Medulla oblongata (tissue), 1 donor: ENCODE measurements at regions not wholly inside any gene's neighbourhood (a gene's known extent, or its start where the extent isn't known, plus 50 kb on each side); places are given as distances from the start of the nearest gene placed in this dataset.
A peak's percentile ranks its signal among the peaks of the same experiment; 100 is the strongest.
"Not testable (repeated sequence)": the region's sequence is repeated elsewhere in the genome, so short reads cannot be mapped to it uniquely, and the experiment has no call there.

Experiments used
- DNase-seq: peaks from one replicate; pipeline ENCODE4 v3.0.0-alpha.2; 2015; ENCODE audit errors: extremely low spot score

- no peak for DNase-seq
Measured at GRCh38 chr21:21851657-21852056, 853.4 kb downstream of the NCAM2 start.

GRCh38 chr21:21858502-21859334 lies 860.5 kb downstream of the NCAM2 start:
- no peak for DNase-seq

GRCh38 chr21:21860888-21861287 lies 862.7 kb downstream of the NCAM2 start:
- no peak for DNase-seq

GRCh38 chr21:21864321-21864840 lies 866.2 kb downstream of the NCAM2 start:
- no peak for DNase-seq

- DNase-seq = no peak
Measured at GRCh38 chr21:21897275-21897883, 899.2 kb downstream of the NCAM2 start.

DNA sequence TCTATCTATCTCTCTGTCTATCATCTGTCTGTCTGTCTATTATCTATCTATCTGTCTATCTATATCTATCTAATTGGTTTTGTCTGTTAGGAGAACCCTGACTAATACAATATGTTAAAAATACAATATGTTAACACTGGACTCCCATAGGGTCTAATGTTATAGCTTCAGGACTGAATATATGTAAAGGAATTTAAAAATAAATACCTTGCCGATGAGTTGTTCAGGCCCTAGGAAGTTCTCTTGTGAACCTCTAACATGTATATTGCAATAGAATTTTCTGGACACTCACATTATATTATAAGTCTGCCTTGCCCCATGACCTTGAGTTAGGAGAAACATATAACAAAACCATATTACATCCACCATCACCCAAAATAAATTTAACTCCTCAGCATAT lies 900.6 kb downstream of the NCAM2 start:
- DNase-seq = no peak

GRCh38 chr21:21902416-21902815 lies 904.2 kb downstream of the NCAM2 start:
- not testable (repeated sequence) for DNase-seq

DNA sequence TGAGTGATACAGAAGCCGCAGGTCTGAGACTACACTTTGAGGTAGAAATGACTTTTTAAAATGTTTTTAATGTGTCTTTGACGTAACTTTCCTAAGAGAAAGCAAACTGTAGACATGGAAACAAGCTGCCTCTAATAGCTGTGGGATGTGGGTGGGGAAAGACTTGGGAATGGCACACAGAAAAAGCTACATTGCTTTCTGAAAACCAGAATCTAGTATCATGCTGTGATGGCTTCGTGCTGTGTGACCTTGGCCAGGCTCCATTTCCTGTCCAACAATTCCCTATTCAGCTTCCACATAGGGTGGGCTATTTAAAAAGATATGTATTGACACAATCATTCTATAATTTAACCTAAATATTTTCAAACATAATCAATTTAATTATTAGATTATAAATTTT lies 909.1 kb downstream of the NCAM2 start:
- DNase-seq = peak; percentile 6

DNA sequence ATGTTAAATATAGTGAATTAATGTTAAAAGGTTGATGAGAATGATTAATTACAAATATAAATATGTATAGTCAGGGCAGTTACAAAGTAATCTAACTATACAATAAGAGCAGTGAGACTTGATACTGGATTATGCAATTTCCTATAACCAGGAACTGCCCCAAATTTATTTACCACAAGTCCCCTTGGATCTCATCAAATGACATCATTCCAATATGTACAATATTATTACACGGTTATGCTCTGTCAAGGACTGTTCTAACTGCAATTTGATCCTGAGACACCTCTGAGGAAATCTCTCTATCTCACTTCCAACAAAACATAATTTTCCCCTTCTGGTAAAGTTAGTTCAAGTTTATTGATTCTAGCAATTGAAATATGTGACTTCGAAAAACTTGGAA lies 917.6 kb downstream of the NCAM2 start:
- no peak for DNase-seq

DNA sequence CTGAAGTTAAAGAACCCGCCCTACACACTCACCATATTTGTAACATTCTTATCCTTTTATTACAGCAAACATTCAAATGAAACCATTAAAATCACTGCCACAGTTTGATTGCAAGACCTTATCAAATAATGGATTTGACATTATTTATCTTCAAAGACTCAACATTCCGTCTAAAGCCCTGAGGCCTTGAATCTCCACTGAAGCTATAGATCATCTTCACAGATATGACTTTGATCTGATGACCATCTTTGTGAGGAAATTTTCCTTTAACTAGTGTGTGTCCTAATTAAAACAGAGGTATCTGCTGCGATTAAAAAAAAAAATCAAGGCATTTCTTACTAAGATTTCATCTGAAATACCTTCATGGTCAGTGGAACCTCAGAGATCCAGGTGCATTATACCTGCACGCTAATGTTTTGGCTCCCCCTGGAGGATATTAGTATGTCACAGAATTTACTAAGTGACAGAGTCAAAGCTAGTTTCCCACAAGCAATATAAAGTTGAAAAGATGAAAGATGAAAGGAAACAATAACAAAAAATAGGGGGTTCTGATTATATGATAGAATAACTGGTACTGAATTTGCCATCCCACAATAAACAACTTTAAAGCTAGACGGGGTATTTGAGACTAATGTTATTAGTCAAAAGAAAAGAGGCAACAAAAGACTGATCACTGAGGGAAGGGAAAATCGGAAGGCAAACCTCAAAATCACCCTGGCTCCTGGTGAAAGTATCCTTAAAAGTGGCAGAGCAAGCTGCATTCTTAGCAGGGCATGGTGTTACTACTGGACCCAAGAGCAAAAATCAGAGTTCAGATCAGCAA lies 923.4 kb downstream of the NCAM2 start:
- DNase-seq = peak; percentile 19

DNA sequence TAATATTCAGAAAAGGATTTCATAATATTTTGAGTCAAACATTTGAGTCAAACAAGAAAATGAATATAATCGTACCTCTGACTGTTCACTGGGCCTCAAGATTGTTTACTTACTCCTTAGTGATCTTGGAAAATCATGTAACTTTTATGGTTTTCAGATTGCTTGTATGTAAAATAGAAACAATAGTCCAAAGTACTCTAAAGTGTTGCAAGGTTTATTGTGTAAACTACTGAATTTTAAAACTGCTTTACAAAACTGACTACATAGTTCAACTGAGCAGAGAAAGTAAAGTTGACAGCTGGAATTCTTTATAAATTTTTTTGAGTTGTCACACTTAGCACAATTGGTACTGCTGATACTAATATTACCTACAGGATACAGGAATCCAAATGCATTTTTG lies 931.0 kb downstream of the NCAM2 start:
- DNase-seq = no peak

GRCh38 chr21:21929789-21930188 lies 931.6 kb downstream of the NCAM2 start:
- no peak for DNase-seq

GRCh38 chr21:21952566-21952965 lies 954.4 kb downstream of the NCAM2 start:
- DNase-seq = no peak

GRCh38 chr21:21955204-21955603 lies 957.0 kb downstream of the NCAM2 start:
- DNase-seq = no peak

GRCh38 chr21:21957490-21957889 lies 959.3 kb downstream of the NCAM2 start:
- DNase-seq = no peak

DNA sequence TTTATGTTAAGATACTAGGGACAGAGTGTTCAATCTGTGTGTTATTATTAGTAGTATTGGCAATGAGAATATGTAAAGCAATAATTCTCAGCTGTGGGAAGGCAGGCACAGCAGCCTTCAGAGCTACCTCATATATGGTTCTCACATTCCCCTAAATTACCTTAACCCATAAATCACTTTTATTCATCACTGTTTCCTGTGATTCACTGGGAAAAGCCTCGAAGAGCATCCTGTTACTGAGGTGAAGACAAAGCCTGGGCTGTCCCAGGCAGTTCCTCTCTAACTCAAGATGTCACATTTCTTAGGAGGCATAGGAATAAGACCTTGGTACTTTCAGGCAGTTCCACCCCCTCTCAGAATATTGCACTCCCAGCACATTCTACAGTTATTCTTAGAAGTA lies 965.7 kb downstream of the NCAM2 start:
- DNase-seq = no peak

DNA sequence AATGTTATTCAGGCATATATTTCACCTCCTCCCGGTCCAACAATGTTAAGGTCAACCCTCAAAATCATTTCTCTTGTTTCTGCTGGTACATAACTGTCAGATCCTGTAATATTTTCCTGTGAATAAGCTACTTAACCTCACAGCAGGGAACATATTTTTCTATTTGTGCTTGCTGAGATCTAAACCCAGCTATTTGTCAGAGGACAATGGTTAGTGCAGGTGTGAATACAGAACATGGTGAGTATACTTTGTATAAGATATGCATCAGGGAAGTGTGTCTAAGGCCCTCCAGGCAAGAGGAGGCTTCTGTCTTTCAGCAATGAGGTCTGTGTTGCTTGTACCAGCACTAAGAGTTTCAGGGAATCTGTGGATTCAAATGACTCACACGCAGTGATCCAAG lies 970.6 kb downstream of the NCAM2 start:
- DNase-seq = no peak

DNA sequence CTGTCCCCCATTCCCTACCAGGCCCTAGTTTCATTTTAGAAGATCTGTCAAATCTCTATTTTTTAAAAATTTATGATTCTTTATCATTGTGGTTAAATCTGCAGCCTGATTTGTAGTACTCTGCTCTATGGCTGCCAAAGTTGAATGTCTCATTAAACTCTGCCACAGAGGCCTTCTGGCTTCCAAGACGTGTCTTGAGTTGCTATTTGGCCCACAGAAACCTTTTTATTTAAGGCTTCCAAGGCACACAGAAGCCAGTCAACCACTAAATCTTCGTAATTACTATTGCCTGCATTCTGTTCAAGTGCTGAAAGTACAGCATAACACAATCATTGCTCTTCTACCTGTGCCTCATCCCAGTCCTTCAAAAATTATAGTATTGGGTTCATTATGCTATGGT lies 971.0 kb downstream of the NCAM2 start:
- peak; percentile 28 for DNase-seq

GRCh38 chr21:21971384-21971783 lies 973.2 kb downstream of the NCAM2 start:
- DNase-seq = no peak

- DNase-seq = no peak
Measured at GRCh38 chr21:21973806-21974205, 975.6 kb downstream of the NCAM2 start.

GRCh38 chr21:21996891-21997290 lies 998.7 kb downstream of the NCAM2 start:
- no peak for DNase-seq
